ENCODE measurements at regions not wholly inside any gene's neighbourhood (a gene's known extent, or its start where the extent isn't known, plus 50 kb on each side); places are given as distances from the start of the nearest gene placed in this dataset.

GRCh38 chr2:180442860-180443644, 436.0 kb upstream of the CWC22 start:
- Histone ChIP-seq H3K79me2 (ENCODE audit: insufficient read depth, low read length) (no peaks in the 10 kb centered on the region), H4K20me1 (ENCODE audit: insufficient read depth) (no peaks in the 10 kb centered on the region), H3K27ac (ENCODE audit: low read depth, low read length) (no peak overlapping the region), H3K4me1 (ENCODE audit: control insufficient read depth in 1 of 2, insufficient read depth in 2 of 2, low read length in 2 of 2) (no peaks in the 10 kb centered on the region), H2AFZ (ENCODE audit: low read depth, low read length, poor library complexity, severe bottlenecking) (no peak overlapping the region), H3K4me3 (replicated peaks in 1 of 2; ENCODE audit: low read depth in 1 of 2, low read length in 2 of 2) (no peak overlapping the region), H3K9ac (ENCODE audit: low read length) (no peak overlapping the region), H3K4me2 (ENCODE audit: low read length) (no peak overlapping the region), H3K27me3 (ENCODE audit: insufficient read depth, low read length) (no peaks in the 10 kb centered on the region), H3K9me3 (ENCODE audit: control insufficient read depth in 1 of 2, insufficient read depth in 1 of 2, low read depth in 1 of 2, low read length in 2 of 2) (no peaks in the 10 kb centered on the region), H3K9me2 (ENCODE audit: insufficient read depth) (no peaks in the 10 kb centered on the region), H3K36me3 (ENCODE audit: control insufficient read depth in 1 of 2, insufficient read depth in 2 of 2, low read length in 2 of 2) (no peaks in the 10 kb centered on the region)
- ChIA-PET POLR2A (no interaction called here), RAD21 (ENCODE audit: low non-redundant PET in 1 of 2, low total read pairs in 2 of 2, uncharacterized antibody in 2 of 2, unreplicated experiment in 2 of 2) (no interaction called here), CTCF (no interaction called here)
- intact Hi-C loops (cut with micrococcal nuclease): no loop called here
- TF ChIP-seq YY1 (IDR thresholded peaks at IDR 0.05; ENCODE audit: extremely low read depth, insufficient replicate concordance, low read depth, low read length) (no peak), CEBPB (IDR thresholded peaks at IDR 0.05; ENCODE audit: low read depth) (no peak), SP1 (IDR thresholded peaks at IDR 0.05; ENCODE audit: low read depth) (no peak), TCF7L2 (IDR thresholded peaks at IDR 0.05; ENCODE audit: borderline replicate concordance, extremely low read depth, insufficient read depth, insufficient read length) (no peak), CBX3 (IDR thresholded peaks at IDR 0.05; ENCODE audit: low read depth) (no peak), REST (IDR thresholded peaks at IDR 0.05; ENCODE audit: low read depth) (no peak), ZNF274 (IDR thresholded peaks at IDR 0.05; ENCODE audit: low read depth, low read length) (no peak), SIN3A (IDR thresholded peaks at IDR 0.05; ENCODE audit: low read depth) (no peak), RAD21 (IDR thresholded peaks at IDR 0.05; ENCODE audit: low read depth) (no peak), JUND (IDR thresholded peaks at IDR 0.05) (no peak), ZFX (IDR thresholded peaks at IDR 0.05) (no peak), EZH2 (IDR thresholded peaks at IDR 0.05) (no peak)
- BruUV-seq (replicated peaks): no TSS peak
- DNase-seq (ENCODE audit: low read depth, low spot score) (no peak), ATAC-seq (no peak)
